H1 (cell line): ENCODE measurements at regions not wholly inside any gene's neighbourhood (a gene's known extent, or its start where the extent isn't known, plus 50 kb on each side); places are given as distances from the start of the nearest gene placed in this dataset.

Source experiments
- CTCF ChIA-PET: fragments of 300-600 bp; sonication (Branson Sonifier 250); formaldehyde crosslinking; loops from one replicate; lab custom pipeline; 2021; ENCODE audit not compliant: partially characterized antibody; lab: Charles Lee
- POLR2A ChIA-PET: fragments of 300-600 bp; sonication (Branson Sonifier 250); formaldehyde crosslinking; loops from one replicate; lab custom pipeline; 2021; ENCODE audit warnings: inconsistent platforms; ENCODE audit not compliant: partially characterized antibody; lab: Charles Lee
- DNase-seq, 2 experiments: peaks; one replicate each; pipeline versions ENCODE4 v3.0.0 to v3.0.0-alpha.2; 2010 to 2022; ENCODE audit warnings: low spot score in 2 of 2, low read depth in 1 of 2, mixed read lengths in 1 of 2
- FAIRE-seq: peaks from 2 replicates; lab custom pipeline; 2011; peaks lifted over from hg19 to GRCh38; lab: Jason Lieb, UNC
- H2AFZ ChIP-seq: 2 replicates; pipeline ENCODE4 v1.8.1; 2012; ENCODE audit warnings: low read length, inconsistent platforms
- H2AK5ac ChIP-seq: 2 replicates; pipeline ENCODE4 v1.6.1; 2013; ENCODE audit warnings: low read depth, low read length
- H2BK120ac ChIP-seq: replicated peaks from 2 replicates; pipeline ENCODE3; 2013; ENCODE audit warnings: low read depth, low read length, inconsistent platforms
- H2BK12ac ChIP-seq: 2 replicates; pipeline ENCODE4 v1.6.1; 2013; ENCODE audit warnings: low read depth, low read length
- H2BK15ac ChIP-seq: 2 replicates; pipeline ENCODE4 v1.6.1; 2013; ENCODE audit warnings: low read length
- H2BK20ac ChIP-seq: 2 replicates; pipeline ENCODE4 v1.6.1; 2013; ENCODE audit warnings: low read length
- H2BK5ac ChIP-seq: 2 replicates; pipeline ENCODE4 v1.6.1; 2013; ENCODE audit warnings: low read depth, low read length
- H3K14ac ChIP-seq: 2 replicates; pipeline ENCODE4 v1.6.1; 2013; ENCODE audit warnings: inconsistent platforms; ENCODE audit not compliant: insufficient read length
- H3K18ac ChIP-seq: 2 replicates; pipeline ENCODE4 v1.6.1; 2013; ENCODE audit warnings: low read length; ENCODE audit errors: extremely low read depth
- H3K23ac ChIP-seq: 2 replicates; pipeline ENCODE4 v1.6.1; 2013; ENCODE audit warnings: inconsistent platforms; ENCODE audit not compliant: insufficient read length
- H3K23me2 ChIP-seq: 2 replicates; pipeline ENCODE4 v1.6.1; 2013; ENCODE audit warnings: low read depth, low read length
- H3K27ac ChIP-seq: 2 replicates; pipeline ENCODE4 v1.6.1; 2011; ENCODE audit warnings: low read depth, low read length, inconsistent platforms
- H3K27me3 ChIP-seq, 4 experiments: replicated peaks in 1 of 4; 1 replicate in 1 of 4; 2 replicates in 3 of 4; pipeline versions ENCODE4 v1.6.1 to v1.8.1; 2011 to 2013; ENCODE audit warnings: low read length in 3 of 4, mild to moderate bottlenecking in 3 of 4, inconsistent platforms in 2 of 4, mixed read lengths in 2 of 4, moderate library complexity in 1 of 4; ENCODE audit not compliant: control insufficient read depth in 3 of 4, insufficient read depth in 3 of 4; ENCODE audit errors: extremely low read depth in 1 of 4
- H3K36me3 ChIP-seq, 4 experiments: 2 replicates each; pipeline versions ENCODE4 v1.6.1 to v1.8.1; 2011 to 2013; ENCODE audit warnings: mild to moderate bottlenecking in 4 of 4, low read length in 3 of 4, moderate library complexity in 2 of 4, control low read depth in 1 of 4, inconsistent platforms in 1 of 4; ENCODE audit not compliant: insufficient read depth in 4 of 4, control insufficient read depth in 2 of 4
- H3K4ac ChIP-seq: replicated peaks from 2 replicates; pipeline ENCODE3; 2013; ENCODE audit warnings: low read length, low read depth, mixed read lengths, inconsistent platforms; ENCODE audit not compliant: insufficient read length
- H3K4me1 ChIP-seq, 4 experiments: replicated peaks in 1 of 4; 1 replicate in 1 of 4; 2 replicates in 3 of 4; pipeline versions ENCODE4 v1.6.1 to v1.8.1; 2011 to 2013; ENCODE audit warnings: low read length in 3 of 4, inconsistent platforms in 2 of 4, mixed read lengths in 1 of 4; ENCODE audit not compliant: insufficient read depth in 4 of 4, control insufficient read depth in 3 of 4
- H3K4me2 ChIP-seq, 2 experiments: 2 replicates each; pipeline versions ENCODE4 v1.6.1 to v1.8.1; 2011 to 2013; ENCODE audit warnings: low read depth in 2 of 2, low read length in 2 of 2, control low read depth in 1 of 2, inconsistent platforms in 1 of 2, mild to moderate bottlenecking in 1 of 2; ENCODE audit not compliant: insufficient read depth in 1 of 2
- H3K4me3 ChIP-seq, 4 experiments: fragments of 200-600, 300-600 bp in 1 of 4; sonication (generic), shearing (Covaris generic), sonication (Bioruptor Twin) in 1 of 4; 2 replicates each; pipeline versions ENCODE4 v1.5.1 to v1.8.1; 2011 to 2016; ENCODE audit warnings: low read length in 4 of 4, low read depth in 3 of 4, control low read depth in 2 of 4, inconsistent platforms in 2 of 4, mild to moderate bottlenecking in 2 of 4, mixed read lengths in 1 of 4, moderate library complexity in 1 of 4; ENCODE audit not compliant: insufficient read depth in 2 of 4; ENCODE audit errors: extremely low read depth in 1 of 4
- H3K56ac ChIP-seq: replicated peaks from 2 replicates; pipeline ENCODE3; 2013; ENCODE audit warnings: low read depth, mild to moderate bottlenecking, mixed read lengths, low read length, inconsistent platforms; ENCODE audit not compliant: insufficient read length
- H3K79me1 ChIP-seq: 2 replicates; pipeline ENCODE4 v1.6.1; 2013; ENCODE audit warnings: low read depth, low read length, control low read depth
- H3K79me2 ChIP-seq, 2 experiments: 2 replicates each; pipeline versions ENCODE4 v1.6.1 to v1.8.1; 2012 to 2013; ENCODE audit warnings: low read length in 2 of 2, mild to moderate bottlenecking in 2 of 2, inconsistent platforms in 1 of 2; ENCODE audit not compliant: insufficient read depth in 2 of 2, control insufficient read depth in 1 of 2
- H3K9ac ChIP-seq, 4 experiments: replicated peaks in 1 of 4; 1 replicate in 1 of 4; 2 replicates in 3 of 4; pipeline versions ENCODE4 v1.6.1 to v1.8.1; 2011 to 2013; ENCODE audit warnings: low read depth in 3 of 4, low read length in 3 of 4, control low read depth in 2 of 4, mild to moderate bottlenecking in 2 of 4, moderate library complexity in 2 of 4, inconsistent platforms in 1 of 4; ENCODE audit errors: extremely low read depth in 1 of 4
- H3K9me3 ChIP-seq, 2 experiments: 2 replicates each; pipeline versions ENCODE4 v1.6.1 to v1.8.1; 2012 to 2013; ENCODE audit warnings: mild to moderate bottlenecking in 2 of 2, moderate library complexity in 2 of 2, control low read depth in 1 of 2, inconsistent platforms in 1 of 2, low read depth in 1 of 2, low read length in 1 of 2, mixed read lengths in 1 of 2; ENCODE audit not compliant: insufficient read depth in 2 of 2
- H4K20me1 ChIP-seq, 2 experiments: replicated peaks in 1 of 2; 2 replicates each; pipeline versions ENCODE3 to v1.8.1; 2011 to 2013; ENCODE audit warnings: inconsistent platforms in 2 of 2, low read length in 2 of 2, mild to moderate bottlenecking in 1 of 2; ENCODE audit not compliant: insufficient read depth in 2 of 2, control insufficient read depth in 1 of 2
- H4K5ac ChIP-seq: 2 replicates; pipeline ENCODE4 v1.6.1; 2013; ENCODE audit warnings: low read length, low read depth, mixed read lengths, inconsistent platforms; ENCODE audit not compliant: insufficient read length
- H4K8ac ChIP-seq: 2 replicates; pipeline ENCODE4 v1.8.0; 2013; ENCODE audit warnings: mild to moderate bottlenecking, moderate library complexity, low read length, inconsistent platforms; ENCODE audit not compliant: insufficient read depth; ENCODE audit errors: extremely low read depth
- H4K91ac ChIP-seq: replicated peaks from 2 replicates; pipeline ENCODE3; 2013; ENCODE audit warnings: low read length, mixed read lengths, inconsistent platforms; ENCODE audit not compliant: insufficient read length
- CEBPB ChIP-seq: IDR thresholded peaks from 2 replicates; pipeline ENCODE4 v1.6.1; 2012; ENCODE audit warnings: low read depth, low read length
- NRF1 ChIP-seq: IDR thresholded peaks from 2 replicates; pipeline ENCODE4 v1.6.1; 2011; ENCODE audit warnings: mild to moderate bottlenecking, low read depth, low read length, improper control_type of control experiment
- SAP30 ChIP-seq: fragments of 300-600 bp; sonication (generic); IDR thresholded peaks from 2 replicates; pipeline ENCODE4 v1.7.1; 2012; ENCODE audit warnings: low read length, moderate library complexity, mild to moderate bottlenecking, inconsistent platforms; ENCODE audit not compliant: insufficient read depth, insufficient replicate concordance
- SP1 ChIP-seq: IDR thresholded peaks from 2 replicates; pipeline ENCODE4 v1.6.1; 2011; ENCODE audit warnings: low read depth, low read length
- SUZ12 ChIP-seq: fragments of 200-600 bp; sonication (generic); IDR thresholded peaks from 2 replicates; pipeline ENCODE4 v1.6.1; 2012; ENCODE audit warnings: mild to moderate bottlenecking, inconsistent platforms, low read length, moderate library complexity, mixed read lengths
- WGBS, 2 experiments: shearing (Covaris generic) in 1 of 2; methylation state at CpG; one replicate each; pipeline versions ENCODE4 v1.1.6 to v1.1.7; 2013 to 2015; ENCODE audit warnings: low lambda C conversion rate in 2 of 2, mixed read lengths in 2 of 2, inconsistent platforms in 1 of 2, low coverage in 1 of 2, missing lambda C conversion rate in 1 of 2; ENCODE audit not compliant: insufficient replicate concordance in 2 of 2, insufficient coverage in 1 of 2, insufficient read length in 1 of 2; ENCODE audit errors: extremely low coverage in 1 of 2, missing lambda C conversion rate in 1 of 2; 5-methylcytosine and 5-hydroxymethylcytosine counted together

- Histone ChIP-seq H3K9me3 (no peaks in the 10 kb centered on the region), H3K23ac (no peak overlapping the region), H3K79me2 (no peaks in the 10 kb centered on the region), H2BK120ac (no peak overlapping the region), H3K56ac (no peak overlapping the region), H2AFZ (no peak overlapping the region), H4K8ac (no peak overlapping the region), H2BK15ac (no peak overlapping the region), H3K27ac (no peak overlapping the region), H2AK5ac (no peak overlapping the region), H3K4me2 (no peak overlapping the region), H4K5ac (no peak overlapping the region), H3K23me2 (no peaks in the 10 kb centered on the region), H3K4ac (no peak overlapping the region), H3K36me3 (no peaks in the 10 kb centered on the region), H2BK12ac (no peak overlapping the region), H3K14ac (no peak overlapping the region), H2BK5ac (no peak overlapping the region), H3K18ac (no peak overlapping the region), H2BK20ac (no peak overlapping the region), H3K4me1 (peaks cover 0 to 3% (median 1%) of the 10 kb centered on the region in 4 experiments; a peak in 2 of 7 replicates), H3K27me3 (peaks cover 0 to 2% (median 0%) of the 10 kb centered on the region in 4 experiments; a peak in 1 of 7 replicates), H4K91ac (no peak overlapping the region), H4K20me1 (no peaks in the 10 kb centered on the region), H3K9ac (no peak overlapping the region), H3K4me3 (no peak overlapping the region), H3K79me1 (no peaks in the 10 kb centered on the region)
- CTCF ChIA-PET, result no interaction called here
- no peak for FAIRE-seq
- WGBS, 2 experiments, result 85% methylated on average over 3 of the region's 3 CpGs; no CpG with 5 or more reads in 1 of the 2 experiments
- DNase-seq, result no peak
- no peak for TF ChIP-seq SUZ12
- TF ChIP-seq NRF1, result no peak
- no peak for TF ChIP-seq CEBPB
- no peak for TF ChIP-seq SAP30
- no peak for TF ChIP-seq SP1
- POLR2A ChIA-PET, result no interaction called here
Measured at GRCh38 chr5:165808335-165808734, 2302.9 kb downstream of the MAT2B start.
